Transverse colon (tissue), 4 donors: ENCODE measurements at regions not wholly inside any gene's neighbourhood (a gene's known extent, or its start where the extent isn't known, plus 50 kb on each side); places are given as distances from the start of the nearest gene placed in this dataset.

Experiments
- CTCF ChIP-seq, 5 experiments: fragments of 200-600 bp in 3 of 5; fragments of 450-650 bp in 2 of 5; sonication (generic) in 3 of 5; IDR thresholded peaks; 1 replicate in 2 of 5; 2 replicates in 3 of 5; pipeline ENCODE4 v1.5.1; 2016 to 2017; ENCODE audit warnings: antibody characterized with exemption in 5 of 5, inconsistent platforms in 3 of 5, mild to moderate bottlenecking in 2 of 5, moderate library complexity in 1 of 5
- POLR2A ChIP-seq: fragments of 450-650 bp; IDR thresholded peaks from one replicate; pipeline ENCODE4 v1.6.1; 2016; ENCODE audit warnings: antibody characterized with exemption, mild to moderate bottlenecking, moderate library complexity
- POLR2AphosphoS5 ChIP-seq, 3 donors: sonication (generic); formaldehyde crosslinking; IDR thresholded peaks; one replicate each; pipeline ENCODE4 v1.6.1; 2016; ENCODE audit warnings: antibody characterized with exemption in 3 of 3

GRCh38 chr13:82323101-82323500 is 1559.2 kb downstream of the SLITRK1 start:
- TF ChIP-seq CTCF (IDR thresholded peaks at IDR 0.05) = no peak
- no peak for TF ChIP-seq POLR2A
- TF ChIP-seq POLR2AphosphoS5 (IDR thresholded peaks at IDR 0.05) = no peak
